Mammary epithelial cell (primary cell): ENCODE measurements at regions not wholly inside any gene's neighbourhood (a gene's known extent, or its start where the extent isn't known, plus 50 kb on each side); places are given as distances from the start of the nearest gene placed in this dataset.
"Not testable (repeated sequence)": the region's sequence is repeated elsewhere in the genome, so short reads cannot be mapped to it uniquely, and the experiment has no call there.

Experiments used
- CTCF ChIP-seq, 2 donors: IDR thresholded peaks in 1 of 2; conservative IDR thresholded peaks in 1 of 2; 2 replicates each; pipeline ENCODE4 v1.5.1; 2011 to 2012; ENCODE audit warnings: inconsistent platforms in 2 of 2, low read length in 2 of 2, mild to moderate bottlenecking in 2 of 2, control low read depth in 1 of 2, low read depth in 1 of 2; ENCODE audit not compliant: insufficient read depth in 1 of 2; ENCODE audit errors: extremely low read depth in 1 of 2
- EZH2 ChIP-seq: IDR thresholded peaks from 2 replicates; pipeline ENCODE4 v1.6.1; 2012; ENCODE audit warnings: low read length, inconsistent platforms, borderline replicate concordance

DNA sequence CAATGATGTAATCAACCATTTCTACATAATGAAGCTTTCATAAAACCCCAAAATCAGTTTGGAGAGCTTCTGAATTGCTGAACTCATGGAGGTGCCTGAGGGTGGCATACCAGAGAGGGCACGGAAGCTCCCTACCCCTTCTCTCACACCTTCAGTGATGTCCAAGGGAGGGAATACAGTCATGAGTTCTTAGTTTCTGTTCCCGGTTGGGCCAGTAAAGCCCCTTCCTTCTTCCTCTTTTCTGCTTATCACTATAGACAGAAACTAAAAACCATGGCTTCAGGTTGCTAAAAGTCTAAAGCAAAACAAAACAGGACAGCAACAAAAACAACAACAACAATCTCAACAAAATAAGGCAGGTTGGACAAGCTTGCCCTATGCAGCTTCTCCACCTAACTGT lies 260.0 kb downstream of the SPATA31A6 start:
- not testable (repeated sequence) for TF ChIP-seq CTCF (conservative IDR thresholded peaks at IDR 0.05 in 1 of 2, IDR thresholded peaks at IDR 0.05 in 1 of 2; ENCODE audit: extremely low read depth in 1 of 2, insufficient read depth in 1 of 2, low read depth in 1 of 2, low read length in 2 of 2); EZH2
